SK-N-SH treated with all-trans-retinoic acid at 6 μM for 48 hours (cell line): ENCODE measurements at regions not wholly inside any gene's neighbourhood (a gene's known extent, or its start where the extent isn't known, plus 50 kb on each side); places are given as distances from the start of the nearest gene placed in this dataset.

Experiments
- ATAC-seq: fragments of 200-7000 bp; cut with Tn5 transposase; 3 replicates; pipeline ENCODE4 v1.9.1; 2020; ENCODE audit warnings: mild to moderate bottlenecking, moderate library complexity
- ARNTL ChIP-seq: fragments of 450-650 bp; formaldehyde crosslinking; IDR thresholded peaks from 2 replicates; pipeline ENCODE4 v1.5.0; 2020; ENCODE audit warnings: low read depth, mild to moderate bottlenecking, moderate library complexity, borderline replicate concordance
- BACH2 ChIP-seq: fragments of 250-450 bp; sonication (Bioruptor Pico); IDR thresholded peaks from 2 replicates; pipeline ENCODE4 v1.9.0; 2021; ENCODE audit warnings: mild to moderate bottlenecking, borderline replicate concordance
- CREB5 ChIP-seq: fragments of 250-450 bp; sonication (Bioruptor Pico); IDR thresholded peaks from 2 replicates; pipeline ENCODE4 v1.5.1; 2020; ENCODE audit warnings: low read depth, mild to moderate bottlenecking, moderate library complexity
- CSDC2 ChIP-seq: fragments of 250-450 bp; sonication (Bioruptor Pico); IDR thresholded peaks from 2 replicates; pipeline ENCODE4 v1.5.0; 2020; ENCODE audit warnings: mild to moderate bottlenecking, moderate library complexity
- CSRNP3 ChIP-seq: fragments of 250-450 bp; sonication (Bioruptor Pico); IDR thresholded peaks from 2 replicates; pipeline ENCODE4 v1.5.1; 2021; ENCODE audit warnings: mild to moderate bottlenecking, moderate library complexity
- ESRRG ChIP-seq: fragments of 250-450 bp; sonication (Bioruptor Pico); IDR thresholded peaks from 2 replicates; pipeline ENCODE4 v1.6.1; 2021; ENCODE audit warnings: mild to moderate bottlenecking
- GLIS3 ChIP-seq: fragments of 250-450 bp; sonication (Bioruptor Pico); IDR thresholded peaks from 2 replicates; pipeline ENCODE4 v1.5.0; 2020; ENCODE audit warnings: mild to moderate bottlenecking, moderate library complexity
- ISL1 ChIP-seq: fragments of 250-450 bp; sonication (Bioruptor Pico); IDR thresholded peaks from 2 replicates; pipeline ENCODE4 v2.1.2; 2022; ENCODE audit warnings: mild to moderate bottlenecking, moderate library complexity
- OSR1 ChIP-seq: fragments of 250-450 bp; sonication (Bioruptor Pico); IDR thresholded peaks from 2 replicates; pipeline ENCODE4 v1.8.0; 2022; ENCODE audit warnings: moderate library complexity, mild to moderate bottlenecking, inconsistent platforms
- PATZ1 ChIP-seq: fragments of 250-450 bp; sonication (Bioruptor Pico); IDR thresholded peaks from 2 replicates; pipeline ENCODE4 v1.8.0; 2020; ENCODE audit warnings: mild to moderate bottlenecking, moderate library complexity, borderline replicate concordance
- PPARA ChIP-seq: fragments of 250-450 bp; sonication (Bioruptor Pico); IDR thresholded peaks from 2 replicates; pipeline ENCODE4 v1.5.0; 2020; ENCODE audit warnings: mild to moderate bottlenecking, borderline replicate concordance
- RARB ChIP-seq: fragments of 250-450 bp; sonication (Bioruptor Pico); IDR thresholded peaks from 2 replicates; pipeline ENCODE4 v1.8.0; 2021; ENCODE audit warnings: mild to moderate bottlenecking, moderate library complexity
- SNAI2 ChIP-seq: fragments of 250-450 bp; sonication (Bioruptor Pico); IDR thresholded peaks from 2 replicates; pipeline ENCODE4 v1.5.0; 2020; ENCODE audit warnings: mild to moderate bottlenecking, moderate library complexity
- TCF4 ChIP-seq: fragments of 250-450 bp; sonication (Bioruptor Pico); IDR thresholded peaks from 2 replicates; pipeline ENCODE4 v1.8.0; 2021; ENCODE audit warnings: mild to moderate bottlenecking, moderate library complexity, borderline replicate concordance
- TOX ChIP-seq: fragments of 250-450 bp; sonication (Bioruptor Pico); IDR thresholded peaks from 2 replicates; pipeline ENCODE4 v1.8.0; 2021; ENCODE audit warnings: mild to moderate bottlenecking, moderate library complexity, borderline replicate concordance
- TSHZ2 ChIP-seq: fragments of 250-450 bp; sonication (Bioruptor Pico); IDR thresholded peaks from 2 replicates; pipeline ENCODE4 v1.5.0; 2020; ENCODE audit warnings: mild to moderate bottlenecking, moderate library complexity
- ZC3H10 ChIP-seq: fragments of 250-450 bp; sonication (Bioruptor Pico); IDR thresholded peaks from 2 replicates; pipeline ENCODE4 v1.5.1; 2021; ENCODE audit warnings: mild to moderate bottlenecking, moderate library complexity
- ZFP3 ChIP-seq: fragments of 250-450 bp; sonication (Bioruptor Pico); IDR thresholded peaks from 2 replicates; pipeline ENCODE4 v1.5.0; 2020; ENCODE audit warnings: mild to moderate bottlenecking, moderate library complexity
- ZFP30 ChIP-seq: fragments of 450-650 bp; formaldehyde crosslinking; IDR thresholded peaks from 2 replicates; pipeline ENCODE4 v1.5.0; 2022; ENCODE audit warnings: mild to moderate bottlenecking, moderate library complexity
- ZNF565 ChIP-seq: fragments of 450-650 bp; formaldehyde crosslinking; conservative IDR thresholded peaks from 2 replicates; pipeline ENCODE4 v1.5.0; 2020; ENCODE audit warnings: low read depth, mild to moderate bottlenecking, moderate library complexity
- ZNF70 ChIP-seq: fragments of 450-650 bp; formaldehyde crosslinking; IDR thresholded peaks from 2 replicates; pipeline ENCODE4 v1.5.0; 2020; ENCODE audit warnings: mild to moderate bottlenecking, moderate library complexity
- ZNF8 ChIP-seq: fragments of 450-650 bp; formaldehyde crosslinking; IDR thresholded peaks from 2 replicates; pipeline ENCODE4 v1.5.0; 2020; ENCODE audit warnings: mild to moderate bottlenecking, moderate library complexity

GRCh38 chr6:40956936-40957335 lies 82.1 kb downstream of the UNC5CL start:
- ATAC-seq: no peak
- TF ChIP-seq ZC3H10 (CRISPR knock-in tag) (no peak), ARNTL (CRISPR knock-in tag) (no peak), SNAI2 (CRISPR knock-in tag) (no peak), CREB5 (CRISPR knock-in tag) (no peak)

GRCh38 chr6:40955178-40955545 lies 83.9 kb downstream of the UNC5CL start:
- TF ChIP-seq TOX: no peak
- no peak for TF ChIP-seq ESRRG (CRISPR knock-in tag)
- no peak for TF ChIP-seq ISL1 (CRISPR knock-in tag)
- no peak for TF ChIP-seq ZNF8
- no peak for TF ChIP-seq SNAI2 (CRISPR knock-in tag)
- TF ChIP-seq CSDC2 (CRISPR knock-in tag): no peak
- TF ChIP-seq BACH2 (CRISPR knock-in tag): no peak
- no peak for TF ChIP-seq RARB (CRISPR knock-in tag)
- no peak for TF ChIP-seq ZNF565
- no peak for TF ChIP-seq PPARA (CRISPR knock-in tag)
- TF ChIP-seq ZC3H10 (CRISPR knock-in tag): no peak
- no peak for TF ChIP-seq PATZ1 (CRISPR knock-in tag)
- no peak for TF ChIP-seq ZFP30 (CRISPR knock-in tag)
- no peak for TF ChIP-seq TCF4
- TF ChIP-seq ZFP3 (CRISPR knock-in tag): no peak
- TF ChIP-seq OSR1 (CRISPR knock-in tag): no peak
- no peak for TF ChIP-seq GLIS3 (CRISPR knock-in tag)
- TF ChIP-seq CREB5 (CRISPR knock-in tag): no peak
- TF ChIP-seq CSRNP3 (CRISPR knock-in tag): no peak
- TF ChIP-seq TSHZ2: no peak
- no peak for ATAC-seq

GRCh38 chr6:40954446-40955177 lies 84.4 kb downstream of the UNC5CL start:
- TF ChIP-seq ZFP30 (CRISPR knock-in tag) (no peak), BACH2 (CRISPR knock-in tag) (no peak), ESRRG (CRISPR knock-in tag) (no peak), PPARA (CRISPR knock-in tag) (no peak), CREB5 (CRISPR knock-in tag) (no peak), TCF4 (no peak), OSR1 (CRISPR knock-in tag) (no peak), SNAI2 (CRISPR knock-in tag) (no peak), CSRNP3 (CRISPR knock-in tag) (no peak), ZNF565 (no peak), TSHZ2 (no peak), ZNF70 (CRISPR knock-in tag) (no peak), ZFP3 (CRISPR knock-in tag) (no peak)
- ATAC-seq: no peak
